Loucy (cell line): ENCODE measurements at regions not wholly inside any gene's neighbourhood (a gene's known extent, or its start where the extent isn't known, plus 50 kb on each side); places are given as distances from the start of the nearest gene placed in this dataset.
"Not testable (repeated sequence)": the region's sequence is repeated elsewhere in the genome, so short reads cannot be mapped to it uniquely, and the experiment has no call there.

Experiments
- H2AFZ ChIP-seq: fragments of 200-600 bp; sonication (generic); 2 replicates; pipeline ENCODE4 v1.6.0; 2016; ENCODE audit warnings: antibody characterized with exemption, mild to moderate bottlenecking, low read length, moderate library complexity
- H3F3A ChIP-seq: fragments of 200-600 bp; 2 replicates; pipeline ENCODE4 v1.6.0; 2016; ENCODE audit warnings: antibody characterized with exemption, low read depth, mild to moderate bottlenecking
- H3K27me3 ChIP-seq: fragments of 200-600 bp; sonication (generic); 2 replicates; pipeline ENCODE4 v1.6.1; 2014; ENCODE audit warnings: low read length, mild to moderate bottlenecking; ENCODE audit not compliant: insufficient read depth, poor library complexity, severe bottlenecking
- H3K36me3 ChIP-seq: fragments of 200-600 bp; sonication (generic); 2 replicates; pipeline ENCODE4 v1.6.1; 2016; ENCODE audit warnings: low read length; ENCODE audit not compliant: insufficient read depth
- H3K4me1 ChIP-seq: fragments of 200-600 bp; sonication (generic); 2 replicates; pipeline ENCODE4 v1.5.1; 2014; ENCODE audit warnings: low read length, mild to moderate bottlenecking; ENCODE audit not compliant: insufficient read depth, poor library complexity, severe bottlenecking
- H3K4me2 ChIP-seq: fragments of 200-600 bp; sonication (generic); 2 replicates; pipeline ENCODE4 v1.6.0; 2014; ENCODE audit warnings: antibody characterized with exemption, low read length, low read depth, mild to moderate bottlenecking; ENCODE audit not compliant: poor library complexity, severe bottlenecking
- H3K4me3 ChIP-seq: fragments of 200-600 bp; sonication (generic); 2 replicates; pipeline ENCODE4 v1.5.1; 2014; ENCODE audit warnings: low read length, mild to moderate bottlenecking, mixed read lengths; ENCODE audit not compliant: poor library complexity, severe bottlenecking
- H3K79me2 ChIP-seq: fragments of 200-600 bp; sonication (generic); 2 replicates; pipeline ENCODE4 v1.6.1; 2014; ENCODE audit warnings: low read length; ENCODE audit not compliant: insufficient read depth
- H3K9ac ChIP-seq: fragments of 200-600 bp; sonication (generic); 2 replicates; pipeline ENCODE4 v1.6.0; 2014; ENCODE audit warnings: mild to moderate bottlenecking, low read depth, low read length, moderate library complexity; ENCODE audit not compliant: poor library complexity, severe bottlenecking
- H3K9me2 ChIP-seq: fragments of 200-600 bp; sonication (generic); replicated peaks from 2 replicates; pipeline ENCODE4 v1.6.1; 2016; ENCODE audit warnings: low read depth, low read length, mixed read lengths
- H3K9me3 ChIP-seq: fragments of 200-600 bp; sonication (generic); 2 replicates; pipeline ENCODE4 v1.6.1; 2014; ENCODE audit warnings: mild to moderate bottlenecking, antibody characterized with exemption, low read length, low read depth; ENCODE audit not compliant: insufficient read depth
- H4K20me1 ChIP-seq: fragments of 200-600 bp; sonication (generic); 2 replicates; pipeline ENCODE4 v1.6.0; 2014; ENCODE audit warnings: antibody characterized with exemption, low read length, mild to moderate bottlenecking; ENCODE audit not compliant: insufficient read depth, poor library complexity, severe bottlenecking
- EZH2phosphoT487 ChIP-seq: fragments of 200-600 bp; IDR thresholded peaks from 2 replicates; pipeline ENCODE4 v1.6.1; 2018; ENCODE audit warnings: antibody characterized with exemption, mild to moderate bottlenecking, moderate library complexity, borderline replicate concordance
- TF ChIP-seq, protein P1 (sequence below): fragments of 200-600 bp; sonication (generic); conservative IDR thresholded peaks from 2 replicates; pipeline ENCODE4 v1.5.1; 2014; ENCODE audit warnings: mild to moderate bottlenecking, antibody characterized with exemption, low read length

DNA sequence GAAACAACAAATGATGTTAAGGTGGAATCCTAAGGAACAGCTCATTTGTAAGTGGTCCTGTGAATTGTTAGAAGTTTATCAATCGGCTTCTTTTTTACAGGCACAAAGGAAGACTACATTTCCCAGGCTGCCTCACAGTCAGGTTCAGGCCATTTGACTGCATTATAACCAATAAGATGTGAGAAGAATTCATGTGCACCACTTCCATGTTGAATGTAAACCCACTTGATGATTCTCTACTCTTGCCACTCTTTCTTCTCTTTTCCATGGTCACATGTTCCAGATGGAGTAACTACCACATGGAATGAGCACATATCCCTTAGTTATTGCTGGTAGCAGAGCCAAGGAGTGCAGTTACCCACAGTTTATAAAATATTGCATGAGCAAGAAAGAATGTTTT is 67.1 kb upstream of the GZMB start:
- no peaks in the 10 kb centered on the region for H3K36me3 ChIP-seq
- H3K27me3 ChIP-seq: no peaks in the 10 kb centered on the region
- H2AFZ ChIP-seq: peak overlapping the region; percentile 76; the same call in 1 of the 2 replicates
- peaks cover 12% of the 10 kb centered on the region for H3K4me1 ChIP-seq
- H3K4me2 ChIP-seq: no peak overlapping the region
- no peaks in the 10 kb centered on the region for H3K9me2 ChIP-seq
- H3F3A ChIP-seq: no peaks in the 10 kb centered on the region
- H3K9me3 ChIP-seq: no peaks in the 10 kb centered on the region
- H4K20me1 ChIP-seq: no peaks in the 10 kb centered on the region
- H3K9ac ChIP-seq: no peak overlapping the region
- no peaks in the 10 kb centered on the region for H3K79me2 ChIP-seq
- H3K4me3 ChIP-seq: no peak overlapping the region
- TF ChIP-seq, protein P1, sequence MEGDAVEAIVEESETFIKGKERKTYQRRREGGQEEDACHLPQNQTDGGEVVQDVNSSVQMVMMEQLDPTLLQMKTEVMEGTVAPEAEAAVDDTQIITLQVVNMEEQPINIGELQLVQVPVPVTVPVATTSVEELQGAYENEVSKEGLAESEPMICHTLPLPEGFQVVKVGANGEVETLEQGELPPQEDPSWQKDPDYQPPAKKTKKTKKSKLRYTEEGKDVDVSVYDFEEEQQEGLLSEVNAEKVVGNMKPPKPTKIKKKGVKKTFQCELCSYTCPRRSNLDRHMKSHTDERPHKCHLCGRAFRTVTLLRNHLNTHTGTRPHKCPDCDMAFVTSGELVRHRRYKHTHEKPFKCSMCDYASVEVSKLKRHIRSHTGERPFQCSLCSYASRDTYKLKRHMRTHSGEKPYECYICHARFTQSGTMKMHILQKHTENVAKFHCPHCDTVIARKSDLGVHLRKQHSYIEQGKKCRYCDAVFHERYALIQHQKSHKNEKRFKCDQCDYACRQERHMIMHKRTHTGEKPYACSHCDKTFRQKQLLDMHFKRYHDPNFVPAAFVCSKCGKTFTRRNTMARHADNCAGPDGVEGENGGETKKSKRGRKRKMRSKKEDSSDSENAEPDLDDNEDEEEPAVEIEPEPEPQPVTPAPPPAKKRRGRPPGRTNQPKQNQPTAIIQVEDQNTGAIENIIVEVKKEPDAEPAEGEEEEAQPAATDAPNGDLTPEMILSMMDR: no peak
- TF ChIP-seq EZH2phosphoT487: no peak

DNA sequence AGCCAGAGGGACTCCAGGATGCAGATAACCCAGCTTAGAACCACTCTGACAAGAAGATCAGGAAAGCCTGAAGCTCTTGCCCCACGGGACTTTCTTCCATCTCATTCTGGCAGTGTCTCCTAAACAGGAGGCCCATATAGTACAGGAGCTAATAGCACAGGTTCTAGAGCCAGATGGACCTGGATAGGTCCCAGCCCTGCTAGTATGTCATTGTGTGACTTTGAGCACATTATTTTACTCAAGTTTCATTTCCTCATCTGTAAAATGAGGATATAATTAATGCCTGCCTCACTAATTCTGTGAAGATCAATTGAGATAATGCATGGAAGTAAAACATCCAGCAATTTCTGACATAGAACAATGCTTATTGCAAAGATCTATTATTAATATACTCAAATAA is 66.5 kb upstream of the GZMB start:
- Histone ChIP-seq H3K9me3 (no peaks in the 10 kb centered on the region), H2AFZ (0 out of 2 replicates have a peak overlapping the region, but pooled peaks have one; percentile 11), H3K4me1 (peaks cover 16% of the 10 kb centered on the region), H4K20me1 (no peaks in the 10 kb centered on the region), H3K4me2 (no peak overlapping the region), H3K27me3 (no peaks in the 10 kb centered on the region), H3K9me2 (no peaks in the 10 kb centered on the region), H3K79me2 (no peaks in the 10 kb centered on the region), H3K36me3 (no peaks in the 10 kb centered on the region), H3K4me3 (no peak overlapping the region), H3K9ac (no peak overlapping the region), H3F3A (no peaks in the 10 kb centered on the region)
- TF ChIP-seq, protein P1: no peak
- TF ChIP-seq EZH2phosphoT487: no peak

DNA sequence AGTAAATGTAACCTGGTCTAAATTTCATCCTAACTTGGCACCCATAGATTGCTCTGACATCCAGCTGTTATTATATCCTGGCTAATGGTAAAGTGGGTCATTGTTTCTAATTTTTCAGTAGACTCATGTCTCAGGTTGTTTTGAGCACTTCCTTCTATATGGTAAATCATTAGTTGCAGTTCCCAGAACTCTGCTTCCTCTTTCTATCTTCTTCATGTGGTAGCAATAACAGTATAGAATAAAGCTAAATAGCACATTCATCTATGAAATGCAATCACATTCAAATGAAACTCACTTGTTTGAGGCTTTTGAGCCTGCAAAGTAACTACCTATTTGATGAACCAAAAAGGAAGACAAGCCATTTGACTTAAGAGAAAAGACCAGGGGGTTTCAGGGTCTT is 65.1 kb upstream of the GZMB start:
- Histone ChIP-seq H2AFZ (peak overlapping the region; percentile 29; the same call in 1 of the 2 replicates), H3K79me2 (no peaks in the 10 kb centered on the region)

DNA sequence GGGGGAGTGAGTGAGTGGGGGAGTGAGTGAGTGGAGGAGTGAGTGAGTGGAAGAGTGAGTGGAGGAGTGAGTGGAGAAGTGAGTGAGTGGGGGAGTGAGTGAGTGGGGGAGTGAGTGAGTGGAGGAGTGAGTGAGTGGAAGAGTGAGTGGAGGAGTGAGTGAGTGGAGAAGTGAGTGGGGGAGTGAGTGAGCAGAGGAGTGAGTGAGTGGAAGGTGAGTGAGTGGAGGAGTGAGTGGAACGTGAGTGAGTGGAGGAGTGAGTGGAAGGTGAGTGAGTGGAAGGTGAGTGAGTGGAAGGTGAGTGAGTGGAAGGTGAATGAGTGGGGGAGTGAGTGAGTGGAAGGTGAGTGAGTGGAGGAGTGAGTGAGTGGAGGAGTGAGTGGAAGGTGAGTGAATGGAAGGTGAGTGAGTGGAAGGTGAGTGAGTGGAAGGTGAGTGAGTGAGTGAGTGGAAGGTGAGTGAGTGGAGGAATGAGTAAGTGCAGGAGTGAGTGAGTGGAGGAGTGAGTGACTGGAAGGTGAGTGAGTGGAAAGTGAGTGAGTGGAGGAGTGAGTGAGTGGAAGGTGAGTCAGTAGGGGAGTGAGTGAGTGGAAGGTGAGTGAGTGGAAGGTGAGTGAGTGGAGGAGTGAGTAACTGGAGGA is 62.4 kb upstream of the GZMB start:
- peaks cover 44% of the 10 kb centered on the region for H3K4me1 ChIP-seq
- H3K36me3 ChIP-seq, H3K4me3 ChIP-seq, H3K9me2 ChIP-seq, H3K9me3 ChIP-seq, H2AFZ ChIP-seq, H3K79me2 ChIP-seq, H3K27me3 ChIP-seq, H3K9ac ChIP-seq, H3K4me2 ChIP-seq, H4K20me1 ChIP-seq: not testable (repeated sequence)
- H3F3A ChIP-seq: peaks cover 15% of the 10 kb centered on the region

More for the DNA sequence above, 65.1 kb upstream of the GZMB start:
- Histone ChIP-seq H3K4me1 (peaks cover 22% of the 10 kb centered on the region), H3F3A (peaks cover 1% of the 10 kb centered on the region; the same call in 1 of the 2 replicates), H4K20me1 (no peaks in the 10 kb centered on the region), H3K4me3 (no peak overlapping the region), H3K9ac (no peak overlapping the region), H3K9me3 (no peaks in the 10 kb centered on the region), H3K36me3 (no peaks in the 10 kb centered on the region), H3K27me3 (no peaks in the 10 kb centered on the region), H3K4me2 (no peak overlapping the region), H3K9me2 (no peaks in the 10 kb centered on the region)
- TF ChIP-seq EZH2phosphoT487: no peak
- TF ChIP-seq, protein P1: no peak
